HG03432 (cell line): ENCODE measurements at regions not wholly inside any gene's neighbourhood (a gene's known extent, or its start where the extent isn't known, plus 50 kb on each side); places are given as distances from the start of the nearest gene placed in this dataset.
"Not testable (repeated sequence)": the region's sequence is repeated elsewhere in the genome, so short reads cannot be mapped to it uniquely, and the experiment has no call there.

Experiments
- ATAC-seq: cut with Tn5 transposase; IDR thresholded peaks from one replicate; pipeline ENCODE4 v1.9.1; 2021; ENCODE audit warnings: mild to moderate bottlenecking, moderate library complexity; ENCODE audit not compliant: unreplicated experiment

DNA sequence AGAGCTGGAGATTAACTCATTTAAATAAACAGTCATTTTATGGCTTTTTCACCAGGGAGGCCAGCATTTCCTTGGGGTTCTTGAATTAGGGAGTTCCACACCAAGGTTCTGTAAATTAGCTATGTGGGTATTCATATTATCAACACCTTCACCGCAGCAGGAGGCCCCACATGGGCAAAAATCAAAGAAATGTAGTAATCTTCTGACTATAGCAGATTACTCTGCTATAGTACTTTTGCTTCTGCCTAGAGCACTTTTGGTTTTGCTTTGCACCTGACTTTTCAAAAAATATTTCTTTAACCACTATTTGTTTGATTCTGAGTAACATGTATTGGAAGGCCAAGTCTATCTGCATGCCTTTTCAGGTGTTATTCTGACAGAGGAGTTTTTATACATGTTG, 108.6 kb upstream of the POMZP3 start:
- ATAC-seq: peak; percentile 78

GRCh38 chr7:76728571-76728974, 101.5 kb upstream of the POMZP3 start:
- ATAC-seq: not testable (repeated sequence)

- ATAC-seq: not testable (repeated sequence)
Measured at GRCh38 chr7:76723928-76724327, 96.8 kb upstream of the POMZP3 start.

DNA sequence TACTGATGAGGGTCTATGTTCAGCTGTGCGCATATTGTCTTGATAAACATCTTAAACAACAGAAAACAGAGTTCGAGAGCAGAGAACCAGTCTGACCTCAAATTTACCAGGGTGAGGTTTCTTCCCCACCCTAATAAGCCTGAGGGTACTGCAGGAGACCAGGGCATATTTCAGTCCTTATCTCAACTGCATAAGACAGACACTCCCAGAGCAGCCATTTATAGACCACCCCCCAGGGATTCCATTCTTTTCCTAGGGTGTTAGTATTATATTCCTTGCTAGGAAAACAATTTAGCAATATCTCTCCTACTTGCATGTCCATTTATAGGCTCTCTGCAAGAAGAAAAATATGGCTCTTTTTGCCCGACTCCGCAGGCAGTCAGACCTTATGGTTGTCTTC, 89.5 kb upstream of the POMZP3 start:
- not testable (repeated sequence) for ATAC-seq

DNA sequence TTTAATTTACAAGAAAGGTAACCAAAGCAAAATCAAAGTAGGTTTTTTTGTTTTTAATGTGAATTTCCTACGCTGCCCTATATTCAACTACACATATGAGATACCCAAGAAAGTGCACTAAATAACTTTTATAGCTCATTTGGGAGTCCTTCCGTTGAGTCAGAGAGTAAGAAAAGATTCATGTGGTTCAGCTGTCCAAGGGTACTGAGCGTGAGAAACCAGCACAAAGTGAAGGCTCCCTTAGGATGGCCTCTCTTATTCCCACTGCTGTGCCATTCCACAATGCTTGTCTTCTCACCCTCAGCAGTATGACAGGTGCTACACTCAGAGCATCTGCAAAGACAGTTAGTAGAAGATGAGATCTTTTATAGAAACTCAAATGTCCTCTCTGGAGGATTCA, 85.8 kb upstream of the POMZP3 start:
- ATAC-seq: not testable (repeated sequence)

DNA sequence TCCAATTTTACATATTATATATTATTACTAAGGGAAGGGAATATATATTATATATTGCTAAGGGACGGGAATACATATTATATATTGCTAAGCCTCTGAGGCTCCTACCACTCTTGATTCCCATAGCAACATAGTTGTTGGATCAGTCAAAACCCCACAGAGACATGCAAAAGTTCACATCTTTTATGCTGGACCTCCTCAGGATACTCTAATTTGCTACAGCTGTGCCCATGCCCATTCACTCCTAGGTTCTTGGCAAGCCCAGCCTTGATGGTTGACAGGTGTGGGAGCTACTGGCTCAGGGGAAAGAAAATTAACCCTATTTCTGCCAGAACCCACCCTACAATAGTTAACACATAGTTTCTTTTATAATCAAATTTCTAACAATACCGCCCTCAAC, 84.6 kb upstream of the POMZP3 start:
- not testable (repeated sequence) for ATAC-seq

GRCh38 chr7:76709703-76710102, 82.6 kb upstream of the POMZP3 start:
- not testable (repeated sequence) for ATAC-seq

GRCh38 chr7:76708446-76708845, 81.4 kb upstream of the POMZP3 start:
- ATAC-seq: not testable (repeated sequence)

- ATAC-seq: not testable (repeated sequence)
Measured at GRCh38 chr7:76703815-76704214, 76.7 kb upstream of the POMZP3 start.

- ATAC-seq: not testable (repeated sequence)
Measured at GRCh38 chr7:76686277-76686676, 59.2 kb upstream of the POMZP3 start.

DNA sequence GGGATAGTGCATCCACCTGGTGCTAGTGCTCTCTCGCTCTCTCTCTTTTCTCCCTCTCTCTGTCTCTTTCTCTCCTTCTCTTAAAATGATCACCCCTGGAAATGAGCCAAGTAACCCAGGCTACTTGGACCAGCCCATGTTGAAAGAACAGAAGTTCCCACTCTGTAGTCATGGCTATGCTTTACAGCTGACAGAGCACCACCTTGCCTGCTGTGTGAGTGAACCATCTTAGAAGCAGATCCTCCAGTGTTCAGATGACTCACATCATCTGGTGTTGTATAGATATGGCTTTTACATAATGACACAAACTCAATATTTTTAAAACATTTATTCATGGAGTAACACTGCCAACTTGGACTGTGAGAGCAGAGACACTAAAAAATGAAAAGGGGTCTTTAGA, 57.7 kb upstream of the POMZP3 start:
- ATAC-seq: not testable (repeated sequence)

DNA sequence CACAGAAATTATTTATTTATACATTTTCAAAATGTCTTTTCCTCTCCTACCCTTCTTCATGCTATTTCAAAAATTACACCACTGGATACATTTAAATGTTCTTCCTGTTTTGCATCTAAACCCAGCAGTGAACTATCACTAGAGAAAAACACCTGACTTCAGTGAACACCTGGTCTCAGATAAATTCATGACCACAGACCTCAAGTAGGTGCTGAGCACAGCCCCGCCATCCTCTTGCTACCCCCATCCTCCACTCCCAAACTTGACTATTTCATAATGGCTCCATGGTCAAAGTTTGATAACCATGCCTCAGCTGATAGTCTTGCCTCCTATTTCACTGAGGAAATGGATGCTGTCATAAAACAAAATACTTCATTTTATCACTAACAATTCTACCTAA, 56.6 kb upstream of the POMZP3 start:
- ATAC-seq: not testable (repeated sequence)

DNA sequence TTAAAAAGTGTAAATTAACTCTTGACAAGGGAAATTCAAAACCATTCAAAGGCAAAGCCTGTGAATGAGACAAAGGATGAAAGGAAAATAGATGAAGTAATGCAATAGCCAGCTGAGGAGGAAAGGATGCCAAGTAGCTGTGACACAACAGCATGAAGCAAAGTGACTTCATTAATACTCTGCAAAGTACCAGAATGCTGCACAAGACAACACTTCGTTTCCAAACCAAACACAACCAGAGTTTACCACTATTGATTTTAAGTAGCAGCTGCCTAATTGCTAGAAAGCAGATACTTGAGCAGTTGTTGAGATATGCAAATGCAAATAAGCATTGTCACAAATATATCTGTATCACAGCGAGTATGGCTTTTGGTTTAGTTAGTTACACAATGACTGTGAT, 54.7 kb upstream of the POMZP3 start:
- ATAC-seq: not testable (repeated sequence)

DNA sequence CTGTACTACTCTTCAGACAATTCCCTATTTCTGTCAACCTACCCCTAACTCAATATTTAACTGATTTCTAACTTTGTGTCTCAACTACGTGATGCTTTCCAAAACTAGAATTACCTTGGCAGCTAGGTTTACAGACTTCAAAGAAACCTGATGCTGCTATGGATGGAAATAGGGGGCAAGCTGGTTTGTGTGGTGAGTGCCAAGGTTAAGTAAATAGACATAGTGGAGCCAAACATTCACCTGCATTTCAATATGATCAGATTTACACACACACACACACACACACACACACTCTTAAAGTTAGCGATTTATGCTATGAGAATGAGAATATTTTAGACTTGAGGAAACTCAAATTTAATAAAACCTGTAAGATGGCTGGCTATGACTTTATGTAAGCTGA, 52.1 kb upstream of the POMZP3 start:
- ATAC-seq: not testable (repeated sequence)

- ATAC-seq: not testable (repeated sequence)
Measured at GRCh38 chr7:76678500-76678899, 51.4 kb upstream of the POMZP3 start.

- not testable (repeated sequence) for ATAC-seq
Measured at GRCh38 chr7:76676890-76677289, 49.8 kb upstream of the POMZP3 start.
